ENCODE measurements at regions not wholly inside any gene's neighbourhood (a gene's known extent, or its start where the extent isn't known, plus 50 kb on each side); places are given as distances from the start of the nearest gene placed in this dataset.
"Not testable (repeated sequence)": the region's sequence is repeated elsewhere in the genome, so short reads cannot be mapped to it uniquely, and the experiment has no call there.

DNA sequence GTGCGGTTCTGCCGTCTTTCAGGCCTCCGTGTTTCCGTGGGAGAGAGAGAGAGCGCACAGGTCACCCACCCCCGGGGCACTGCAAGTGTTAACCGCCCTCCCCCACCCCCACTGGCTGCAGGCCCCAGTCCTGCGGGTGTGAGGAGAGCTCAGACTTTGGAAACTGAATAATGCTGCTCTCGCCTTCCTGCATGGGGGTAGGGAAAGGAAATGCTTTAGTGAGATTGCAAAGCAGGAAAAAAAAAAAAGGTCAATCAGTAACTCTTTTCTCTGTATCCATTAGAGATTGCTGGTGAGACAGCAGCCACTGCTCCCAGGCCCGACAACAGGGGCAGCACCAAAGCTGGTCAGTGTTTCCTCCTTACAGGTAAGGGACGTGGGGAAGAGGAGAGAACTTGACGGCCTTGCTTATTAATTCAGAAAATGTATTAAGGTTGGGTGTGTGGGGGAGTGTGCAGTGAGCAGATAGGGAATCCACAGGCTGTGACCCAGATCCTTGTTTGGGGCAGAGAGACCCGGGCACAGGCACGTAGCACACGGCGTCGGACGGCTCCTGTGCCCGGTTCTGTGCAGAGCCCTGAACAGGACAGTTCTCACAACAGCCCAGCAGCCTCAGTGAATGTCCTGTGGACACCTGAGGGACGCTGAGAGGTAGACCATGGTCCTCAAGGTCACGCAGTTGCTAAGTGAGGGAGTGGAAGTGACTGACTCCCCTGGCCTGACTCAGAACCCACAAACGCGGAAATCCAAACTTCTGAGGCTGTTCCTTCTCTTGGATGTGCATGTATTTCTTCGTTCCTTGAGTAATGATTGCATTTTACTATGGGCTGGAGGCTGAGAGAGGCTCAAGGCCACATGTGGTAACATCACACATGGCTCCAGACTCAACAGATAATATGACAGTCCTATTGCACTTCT lies 156.5 kb downstream of the FOXL1 start:
- H3K27me3 ChIP-seq (replicated peaks; ENCODE audit: insufficient read depth) = no peaks in the 10 kb centered on the region
- ATAC-seq (ENCODE audit: insufficient number of reproducible peaks, low FRiP score, low read depth) (no peak), DNase-seq (ENCODE audit: low spot score) (no peak)
- no peaks in the 10 kb centered on the region for H3K36me3 ChIP-seq
- no peak overlapping the region for H3K4me3 ChIP-seq
- no peaks in the 10 kb centered on the region for H3K9me3 ChIP-seq
- H3K4me1 ChIP-seq (ENCODE audit: control insufficient read depth in 1 of 2, low read depth in 2 of 2) = no peaks in the 10 kb centered on the region
- H3K27ac ChIP-seq = no peak overlapping the region
- TF ChIP-seq CTCF (IDR thresholded peaks at IDR 0.05) = no peak

GRCh38 chr16:86735727-86736126 lies 157.4 kb downstream of the FOXL1 start:
- no peak for TF ChIP-seq CTCF (IDR thresholded peaks at IDR 0.05)
- Histone ChIP-seq H3K4me3 (no peak overlapping the region), H3K36me3 (no peaks in the 10 kb centered on the region), H3K27me3 (replicated peaks; ENCODE audit: insufficient read depth) (no peaks in the 10 kb centered on the region), H3K9me3 (no peaks in the 10 kb centered on the region), H3K27ac (no peak overlapping the region), H3K4me1 (ENCODE audit: control insufficient read depth in 1 of 2, low read depth in 2 of 2) (peaks cover 0 to 9% of the 10 kb centered on the region in 2 donors)
- DNase-seq (ENCODE audit: low spot score) (no peak), ATAC-seq (ENCODE audit: insufficient number of reproducible peaks, low FRiP score, low read depth) (no peak)

DNA sequence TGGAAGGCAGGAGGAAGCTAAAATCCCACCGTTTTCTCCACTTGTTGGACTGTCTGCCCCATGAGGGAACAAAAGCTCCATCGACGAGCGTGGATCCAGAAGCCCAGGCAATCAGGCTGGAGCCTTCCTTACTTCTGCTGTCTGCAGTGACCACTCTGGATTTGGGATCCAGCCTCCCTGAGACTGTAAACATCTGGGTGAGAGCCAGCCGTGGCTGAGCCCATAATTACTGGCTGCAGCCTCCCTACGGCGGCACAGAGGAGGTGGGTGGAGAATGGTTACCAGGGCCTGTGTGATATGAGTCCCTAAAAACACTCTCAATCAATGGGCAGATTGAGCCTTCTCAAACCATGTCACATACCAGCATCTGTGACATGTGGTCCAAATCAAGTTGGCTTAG lies 158.2 kb downstream of the FOXL1 start:
- no peak for TF ChIP-seq CTCF (IDR thresholded peaks at IDR 0.05)
- no peaks in the 10 kb centered on the region for H3K27me3 ChIP-seq (replicated peaks; ENCODE audit: insufficient read depth)
- peaks cover 0 to 11% of the 10 kb centered on the region in 2 donors for H3K4me1 ChIP-seq (ENCODE audit: control insufficient read depth in 1 of 2, low read depth in 2 of 2)
- H3K36me3 ChIP-seq = no peaks in the 10 kb centered on the region
- no peak overlapping the region for H3K27ac ChIP-seq
- no peaks in the 10 kb centered on the region for H3K9me3 ChIP-seq
- DNase-seq (ENCODE audit: low spot score) = no peak
- ATAC-seq (ENCODE audit: insufficient number of reproducible peaks, low FRiP score, low read depth) = no peak
- no peak overlapping the region for H3K4me3 ChIP-seq

DNA sequence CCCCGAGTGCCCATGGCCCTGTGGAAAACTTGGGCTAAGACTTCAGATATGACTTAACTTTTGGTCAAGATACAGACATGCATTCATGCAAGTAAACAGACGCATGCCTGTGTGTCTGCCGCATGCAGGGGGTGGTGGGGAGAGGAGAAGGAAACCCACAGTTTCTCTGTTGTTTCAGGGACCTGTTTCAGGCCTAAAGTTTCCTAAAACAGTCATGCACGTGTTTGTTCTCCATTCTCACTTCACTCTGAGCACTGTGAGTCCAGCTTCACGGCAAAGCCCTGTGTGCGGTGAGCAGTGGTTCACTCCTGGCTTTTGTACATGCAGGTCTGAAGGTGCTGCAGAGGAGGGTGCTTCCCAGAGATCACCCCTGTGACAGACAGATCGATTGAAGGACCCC lies 158.7 kb downstream of the FOXL1 start:
- Histone ChIP-seq H3K36me3 (no peaks in the 10 kb centered on the region), H3K9me3 (no peaks in the 10 kb centered on the region), H3K27me3 (replicated peaks; ENCODE audit: insufficient read depth) (no peaks in the 10 kb centered on the region), H3K4me1 (ENCODE audit: control insufficient read depth in 1 of 2, low read depth in 2 of 2) (peaks cover 0 to 16% of the 10 kb centered on the region in 2 donors), H3K4me3 (no peak overlapping the region), H3K27ac (no peak overlapping the region)
- ATAC-seq (ENCODE audit: insufficient number of reproducible peaks, low FRiP score, low read depth) = no peak
- DNase-seq (ENCODE audit: low spot score) = no peak
- no peak for TF ChIP-seq CTCF (IDR thresholded peaks at IDR 0.05)

DNA sequence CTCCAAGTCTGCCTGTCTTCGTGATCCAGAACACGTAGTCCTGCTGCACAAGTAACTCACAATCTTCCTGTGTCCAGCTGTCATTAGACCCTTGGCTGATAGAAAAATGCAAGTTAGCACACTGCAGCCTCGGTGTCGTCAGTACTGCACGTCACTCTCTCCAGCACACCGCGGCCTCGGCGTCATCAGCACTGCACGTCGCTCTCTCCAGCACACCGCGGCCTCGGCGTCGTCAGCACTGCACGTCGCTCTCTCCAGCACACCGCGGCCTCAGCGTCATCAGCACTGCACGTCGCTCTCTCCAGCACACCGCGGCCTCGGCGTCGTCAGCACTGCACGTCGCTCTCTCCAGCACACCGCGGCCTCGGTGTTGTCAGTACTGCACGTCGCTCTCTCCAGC lies 160.0 kb downstream of the FOXL1 start:
- H3K4me1 ChIP-seq (ENCODE audit: control insufficient read depth in 1 of 2, low read depth in 2 of 2) = peaks cover 0 to 19% of the 10 kb centered on the region in 2 donors
- H3K27ac ChIP-seq; H3K27me3 ChIP-seq (replicated peaks; ENCODE audit: insufficient read depth); DNase-seq (ENCODE audit: low spot score); H3K36me3 ChIP-seq; H3K4me3 ChIP-seq; ATAC-seq (ENCODE audit: insufficient number of reproducible peaks, low FRiP score, low read depth); H3K9me3 ChIP-seq: not testable (repeated sequence)

All from thoracic aorta (tissue), 2 donors.